ENCODE measurements at regions not wholly inside any gene's neighbourhood (a gene's known extent, or its start where the extent isn't known, plus 50 kb on each side); places are given as distances from the start of the nearest gene placed in this dataset.
"Not testable (repeated sequence)": the region's sequence is repeated elsewhere in the genome, so short reads cannot be mapped to it uniquely, and the experiment has no call there.

DNA sequence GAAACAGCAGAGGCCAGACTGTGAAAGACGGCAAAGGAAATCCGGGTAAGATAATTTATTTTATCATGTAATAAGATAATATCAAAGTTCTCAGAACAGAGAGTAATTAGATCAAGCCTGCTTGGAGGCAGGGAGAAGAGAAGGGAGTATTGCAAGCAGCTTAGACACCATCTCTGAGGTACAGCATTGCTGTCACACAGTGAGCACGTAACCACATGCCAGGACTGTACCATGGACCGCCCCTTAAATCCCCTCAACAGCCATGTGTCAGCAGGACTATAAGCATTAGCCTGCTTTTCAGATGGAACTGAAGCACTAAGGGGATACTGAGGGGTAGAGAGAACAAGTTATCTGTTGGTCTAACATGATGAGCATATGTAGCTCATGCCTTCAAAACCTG lies 141.5 kb downstream of the C6orf118 start:
- DNase-seq (ENCODE audit: low spot score) = no peak

DNA sequence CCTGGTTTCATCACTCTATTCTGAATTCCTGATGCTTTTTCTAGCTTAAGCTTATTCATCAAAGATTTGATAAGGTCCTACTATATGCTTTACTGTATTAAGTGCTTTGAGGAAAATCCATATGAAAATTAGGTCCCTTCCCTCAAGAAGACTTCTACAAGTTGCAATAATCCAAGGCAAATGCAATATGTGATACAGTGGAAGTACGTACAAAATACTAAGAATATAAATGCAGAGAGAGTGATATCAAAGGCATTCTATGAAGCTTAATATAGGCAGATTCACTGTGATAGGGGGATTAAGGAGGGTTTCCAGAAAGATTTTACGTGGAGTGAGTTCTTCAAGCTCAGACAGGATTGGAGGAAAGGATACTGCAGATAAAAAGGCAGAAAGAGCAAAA lies 142.1 kb downstream of the C6orf118 start:
- DNase-seq (ENCODE audit: low spot score) = no peak

DNA sequence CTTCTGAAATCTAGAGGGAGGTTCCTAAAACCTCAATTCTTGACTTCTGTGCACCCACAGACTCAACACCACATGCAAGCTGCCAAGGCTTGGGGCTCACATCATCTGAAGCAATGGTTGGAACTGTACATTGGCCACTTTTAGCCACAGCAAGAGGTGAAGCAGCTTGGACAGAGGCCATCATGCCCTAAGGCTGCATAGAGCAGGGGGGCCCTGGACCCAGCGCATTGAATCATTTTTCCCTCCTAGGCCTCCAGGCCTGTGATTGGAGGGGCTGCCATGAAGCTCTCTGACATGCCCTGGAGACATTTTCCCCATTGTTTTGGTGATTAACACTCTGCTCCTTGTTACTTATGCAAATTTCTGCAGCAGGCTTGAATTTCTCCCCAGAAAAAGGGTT lies 145.9 kb downstream of the C6orf118 start:
- DNase-seq (ENCODE audit: low spot score) = no peak

DNA sequence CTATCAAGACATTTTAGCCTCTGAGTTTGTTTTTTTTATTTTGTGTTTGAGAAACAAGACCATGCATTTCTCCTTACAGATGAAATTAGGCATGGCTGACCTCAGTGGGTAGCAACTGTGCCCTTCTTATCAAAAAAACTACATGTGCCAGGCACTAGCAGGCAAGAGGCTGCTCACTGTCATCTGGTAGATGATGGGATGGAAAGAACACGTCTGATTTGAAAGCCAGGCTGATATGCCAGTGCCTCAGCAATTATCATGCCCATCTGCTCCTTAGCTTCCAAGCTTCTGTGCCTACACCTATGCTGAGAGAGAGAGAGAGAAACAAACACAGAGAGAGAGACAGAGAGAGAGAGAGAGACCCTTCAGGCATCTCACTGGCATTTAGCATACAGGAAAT lies 149.9 kb downstream of the C6orf118 start:
- DNase-seq (ENCODE audit: low spot score) = no peak

DNA sequence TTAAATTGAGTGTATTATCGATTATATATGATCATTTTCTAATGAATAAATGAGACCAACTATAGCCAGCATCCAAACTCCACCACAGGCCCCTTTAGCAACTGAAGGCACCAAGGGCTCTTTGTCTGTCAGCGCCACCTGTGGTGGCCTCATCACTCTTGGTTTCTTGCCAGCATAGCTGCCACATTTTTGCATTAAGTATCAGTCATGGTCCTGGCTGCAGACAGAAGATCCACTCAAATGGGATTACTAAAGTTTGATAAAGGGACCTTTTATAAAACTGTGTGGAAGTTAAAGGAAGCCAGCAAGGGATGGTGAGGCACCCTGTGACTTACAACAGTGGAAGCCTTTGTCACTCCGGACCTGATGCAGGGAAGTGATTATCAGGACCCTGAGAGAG lies 162.9 kb downstream of the C6orf118 start:
- DNase-seq (ENCODE audit: low spot score) = no peak

DNA sequence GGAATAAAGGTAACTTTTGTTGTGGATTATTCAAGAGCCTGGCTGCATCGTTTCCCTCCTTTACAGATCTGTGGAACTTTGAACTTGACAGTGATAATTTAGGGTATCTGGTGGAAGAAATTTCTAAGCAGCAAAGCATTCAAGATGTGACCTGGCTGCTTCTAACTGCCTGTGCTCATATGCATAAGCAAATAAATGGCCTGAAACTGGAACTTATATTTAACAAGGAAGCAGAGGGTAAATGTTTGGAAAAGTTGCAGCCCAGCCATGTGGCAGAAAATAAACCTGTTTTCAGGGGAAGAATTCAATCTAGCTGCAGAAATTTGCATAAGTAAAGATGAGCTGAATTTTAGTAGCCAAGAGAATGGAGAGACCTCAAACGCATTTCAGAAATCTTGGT lies 173.5 kb downstream of the C6orf118 start:
- no peak for DNase-seq (ENCODE audit: low spot score)

DNA sequence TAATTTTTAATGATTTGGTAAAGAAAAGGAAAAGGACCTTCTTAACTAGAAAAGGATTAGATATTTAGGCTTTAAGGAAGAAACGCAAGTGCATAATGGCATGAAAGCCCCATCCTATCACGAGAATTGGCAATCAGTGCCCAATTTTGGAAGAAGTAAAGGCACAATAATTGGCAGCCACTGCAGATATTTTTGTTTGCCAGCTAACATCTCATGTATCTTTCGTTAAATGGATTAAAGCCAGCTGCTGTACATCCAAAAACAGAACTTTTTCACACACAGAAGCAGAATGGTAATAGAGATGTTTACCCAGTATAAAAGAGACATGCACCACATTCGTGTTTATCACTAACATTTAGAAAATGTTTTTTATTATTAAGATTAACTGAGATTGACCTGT lies 180.3 kb downstream of the C6orf118 start:
- DNase-seq (ENCODE audit: low spot score) = no peak

DNA sequence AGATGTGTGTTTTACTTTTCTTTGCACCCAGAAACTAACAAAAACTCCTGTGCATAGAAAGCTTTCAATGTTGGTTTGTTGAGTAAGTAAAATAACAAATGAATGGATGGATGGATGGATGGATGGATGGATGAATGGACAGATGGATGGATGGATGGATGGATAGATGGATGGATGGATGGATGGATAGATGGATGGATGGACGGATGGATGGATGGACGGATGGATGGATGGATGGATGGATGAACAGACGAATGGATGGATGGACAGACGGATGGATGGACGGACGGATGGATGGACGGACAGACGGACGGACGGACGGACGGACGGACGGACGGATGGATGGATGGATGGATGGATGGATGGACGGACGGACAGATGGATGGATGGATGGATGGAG lies 181.7 kb downstream of the C6orf118 start:
- not testable (repeated sequence) for DNase-seq (ENCODE audit: low spot score)

DNA sequence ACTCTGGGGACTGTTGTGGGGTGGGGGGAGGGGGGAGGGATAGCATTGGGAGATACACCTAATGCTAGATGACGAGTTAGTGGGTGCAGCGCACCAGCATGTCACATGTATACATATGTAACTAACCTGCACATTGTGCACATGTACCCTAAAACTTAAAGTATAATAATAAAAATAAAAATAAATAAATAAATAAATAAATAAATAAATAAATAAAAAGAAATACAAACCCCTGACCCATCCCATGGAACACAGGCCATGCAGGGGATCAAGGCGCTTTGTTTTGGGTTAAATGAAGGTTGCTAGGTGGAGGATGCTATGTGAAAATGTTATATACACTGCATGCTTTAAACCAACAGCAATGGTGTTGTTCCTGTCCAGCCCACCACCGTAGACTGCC lies 184.7 kb downstream of the C6orf118 start:
- DNase-seq (ENCODE audit: low spot score) = not testable (repeated sequence)

DNA sequence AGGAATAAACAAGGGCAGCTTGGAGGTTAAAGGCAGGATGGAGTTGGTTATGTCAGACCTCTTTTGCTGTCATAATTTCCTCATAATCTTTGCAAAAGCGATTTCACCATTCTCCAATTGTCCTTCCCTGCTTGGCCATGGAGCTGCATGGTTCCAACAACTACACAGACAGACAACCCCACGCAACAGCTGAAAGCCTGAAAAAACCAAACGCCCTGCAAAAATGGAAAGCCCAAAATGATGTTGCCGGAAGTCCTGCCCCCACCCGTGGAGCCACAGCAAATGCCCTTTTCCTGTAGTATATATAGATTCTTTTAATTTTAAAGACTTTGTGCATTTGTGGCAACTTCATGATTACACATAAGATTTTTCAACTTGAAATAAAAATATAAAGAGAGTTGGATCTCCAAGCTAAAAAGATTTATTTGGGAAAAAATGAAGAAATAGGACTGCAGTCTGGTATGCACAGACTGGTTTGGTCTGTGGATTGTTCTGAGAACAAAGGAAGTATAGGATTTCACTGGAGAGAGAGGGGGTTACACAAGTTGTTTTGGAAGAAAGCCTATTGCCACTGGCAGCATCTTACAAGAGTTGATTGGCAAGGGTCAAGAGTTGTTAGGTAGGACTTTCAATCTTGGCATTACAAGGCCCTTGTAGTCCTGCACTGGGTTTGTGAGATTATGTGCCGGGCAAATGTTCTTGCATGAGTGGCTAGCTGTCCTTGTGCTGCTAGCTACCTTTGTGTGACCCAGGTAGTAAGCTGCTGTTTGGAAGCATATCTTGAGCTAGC lies 190.0 kb downstream of the C6orf118 start:
- no peak for DNase-seq (ENCODE audit: low spot score)

DNA sequence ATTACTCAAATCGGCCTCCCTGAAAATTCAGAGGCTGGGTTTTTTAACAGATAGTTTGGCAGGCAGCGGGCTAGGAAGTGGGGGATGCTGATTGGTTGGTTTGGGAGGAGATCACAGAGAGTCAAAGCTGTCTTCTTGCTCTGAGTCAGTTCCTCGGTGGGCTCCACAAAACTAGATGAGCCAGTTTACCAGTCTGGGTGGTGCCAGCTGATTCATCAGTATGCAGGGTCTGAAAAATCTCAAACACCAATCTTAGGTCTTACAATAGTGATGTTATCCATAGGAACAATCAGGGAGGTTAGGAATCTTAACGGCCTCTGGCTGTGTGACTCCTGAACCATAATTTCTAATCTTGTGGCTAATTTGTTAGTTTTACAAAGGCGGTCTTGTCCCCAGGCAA lies 190.7 kb downstream of the C6orf118 start:
- DNase-seq (ENCODE audit: low spot score) = no peak

DNA sequence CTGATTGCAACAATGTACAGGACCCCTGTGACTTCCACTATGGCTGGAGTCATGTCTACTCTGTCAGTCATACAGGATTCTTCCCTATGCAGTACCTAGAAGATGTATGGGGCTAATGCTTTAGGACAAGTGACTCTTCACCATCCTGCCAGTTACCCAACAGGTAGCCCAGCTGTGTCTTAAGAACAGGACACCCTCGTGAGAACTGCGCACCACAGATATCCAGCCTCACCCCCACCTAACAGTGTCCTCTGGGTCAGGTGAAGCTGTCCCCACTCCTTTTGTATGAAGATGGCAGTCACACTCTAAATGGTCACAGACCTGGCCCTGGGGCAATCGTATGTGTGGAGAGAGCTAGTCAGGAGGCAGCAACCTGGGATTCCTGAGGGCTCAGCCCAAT lies 191.6 kb downstream of the C6orf118 start:
- no peak for DNase-seq (ENCODE audit: low spot score)

DNA sequence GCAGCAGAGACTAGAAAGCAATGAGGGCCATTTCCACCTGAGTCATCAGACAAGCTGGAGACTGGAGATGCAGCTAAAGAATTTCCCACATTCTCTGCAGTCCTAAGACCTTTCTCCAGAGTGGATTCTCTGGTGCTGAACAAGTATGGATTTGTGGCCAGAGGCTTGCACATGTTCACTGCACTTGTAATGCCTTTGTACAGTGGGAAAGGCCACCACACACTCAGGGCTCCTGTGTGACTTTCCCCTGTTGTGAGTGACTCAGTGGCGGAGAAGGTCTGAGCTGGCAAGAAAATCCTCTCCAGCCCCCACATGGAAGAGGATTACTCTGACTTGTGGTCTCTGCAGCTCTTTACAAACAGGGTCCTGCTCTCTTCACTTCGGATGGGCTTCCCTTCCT lies 192.3 kb downstream of the C6orf118 start:
- no peak for DNase-seq (ENCODE audit: low spot score)

DNA sequence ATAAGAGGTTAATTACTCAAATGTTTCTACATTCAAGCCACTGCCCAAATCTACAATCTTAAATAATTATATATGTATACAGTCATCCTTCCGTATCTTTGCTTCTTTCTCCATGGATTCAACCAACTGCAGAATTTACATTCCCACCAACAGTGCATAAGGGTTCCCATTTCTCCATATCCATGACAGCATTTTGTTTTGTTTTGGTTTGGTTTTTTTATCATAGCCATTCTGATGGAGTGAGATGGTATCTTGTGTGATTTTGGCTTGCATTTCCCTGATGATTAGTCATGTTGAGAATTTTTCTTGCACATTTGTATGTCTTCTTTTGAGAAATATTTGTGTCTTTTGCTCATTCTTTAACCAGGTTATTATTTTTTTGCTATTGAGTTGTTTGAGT lies 198.5 kb downstream of the C6orf118 start:
- no peak for DNase-seq (ENCODE audit: low spot score)

DNA sequence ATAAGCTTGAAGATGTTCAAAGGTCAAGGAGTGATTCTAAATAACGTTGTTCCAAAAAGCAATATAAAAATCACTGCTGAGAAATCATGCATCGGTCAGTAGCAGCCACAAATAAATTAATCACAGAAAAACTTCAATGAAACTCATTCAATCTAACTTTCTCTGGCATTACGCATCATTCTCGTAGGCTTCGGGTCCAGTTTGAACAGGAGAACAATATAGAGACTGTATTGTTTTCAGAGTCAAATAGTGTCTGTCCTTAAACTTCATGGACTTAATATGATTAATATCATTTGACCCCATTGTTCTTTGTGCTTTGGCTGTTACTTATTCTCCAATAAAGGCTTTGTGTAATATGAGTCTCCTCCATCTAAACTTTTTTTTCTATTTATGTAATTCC lies 200.4 kb downstream of the C6orf118 start:
- DNase-seq (ENCODE audit: low spot score) = no peak

DNA sequence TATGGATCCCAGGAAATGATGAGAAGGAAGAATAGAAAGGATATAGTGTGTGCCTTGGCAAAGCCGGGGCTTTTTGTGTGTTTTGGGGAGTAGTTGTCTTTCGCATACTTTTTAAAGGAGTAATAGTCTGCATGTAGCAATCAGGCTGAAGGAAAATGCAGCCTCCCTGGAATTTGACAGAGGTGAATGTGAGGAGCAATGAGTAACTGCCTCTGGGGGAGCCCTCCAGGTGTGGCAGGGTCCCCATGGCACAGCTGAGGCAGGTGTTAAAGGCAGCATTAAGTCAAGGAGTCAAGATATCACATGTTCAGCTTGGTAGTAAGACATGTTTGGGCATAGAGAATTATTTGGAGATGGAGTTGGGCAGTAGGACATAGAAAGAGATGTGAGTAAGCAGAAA lies 203.1 kb downstream of the C6orf118 start:
- no peak for DNase-seq (ENCODE audit: low spot score)

DNA sequence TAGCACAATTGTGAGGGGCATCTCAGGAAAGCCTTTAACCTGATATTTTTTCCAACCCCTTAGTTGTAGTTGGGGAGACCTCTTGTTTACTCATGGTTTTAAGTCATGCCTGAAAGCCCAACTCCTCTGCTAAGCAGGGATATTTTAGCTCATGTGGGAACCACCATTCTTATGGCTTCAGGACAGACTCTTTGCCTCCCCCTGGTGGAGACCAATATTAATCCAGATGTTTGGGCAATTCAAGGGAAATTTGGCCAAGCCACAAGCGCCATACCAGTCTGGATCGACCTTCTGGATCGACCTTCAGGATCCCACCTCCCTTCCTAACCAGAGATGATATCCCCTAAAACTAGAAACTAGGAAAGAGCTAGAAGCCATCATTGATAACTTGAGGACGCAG lies 211.2 kb downstream of the C6orf118 start:
- DNase-seq (ENCODE audit: low spot score) = no peak

DNA sequence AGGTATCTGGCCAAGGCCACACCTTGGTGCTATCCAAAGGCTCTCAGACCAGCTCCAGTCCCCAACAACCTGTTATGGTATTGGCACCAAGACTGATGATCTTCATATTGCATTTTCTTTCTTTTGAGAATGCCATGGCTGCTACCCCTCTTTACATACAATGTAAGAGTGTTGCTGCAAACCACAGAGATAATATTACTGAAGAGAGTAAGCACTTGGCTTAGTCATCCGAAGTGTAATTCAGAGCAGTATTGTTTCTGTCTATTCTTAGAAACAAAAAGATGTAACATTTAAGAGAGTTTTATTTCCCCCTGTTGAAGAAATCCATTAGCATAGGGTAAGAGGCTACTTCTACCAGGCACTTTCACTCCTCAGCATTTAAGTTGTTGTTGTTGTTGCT lies 212.5 kb downstream of the C6orf118 start:
- DNase-seq (ENCODE audit: low spot score) = no peak

DNA sequence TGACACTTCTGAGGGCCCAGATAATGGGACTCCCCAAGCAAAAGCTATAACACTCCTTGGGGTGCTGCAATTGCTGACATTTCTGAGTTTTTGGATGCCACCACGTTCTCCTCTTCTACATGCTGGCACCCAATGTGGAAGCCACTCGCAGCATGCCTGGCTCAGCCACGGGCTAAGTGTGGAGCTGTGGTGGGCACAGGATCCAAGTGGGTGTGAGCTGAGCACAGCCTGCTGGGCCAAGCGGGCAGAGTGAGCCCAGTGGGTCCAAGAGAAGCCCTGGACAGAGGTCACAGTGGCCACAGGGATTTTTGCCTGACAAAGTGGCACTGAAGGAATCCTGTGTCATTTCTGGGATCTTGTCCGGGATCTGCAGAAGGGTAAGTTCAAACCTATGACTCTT lies 213.2 kb downstream of the C6orf118 start:
- no peak for DNase-seq (ENCODE audit: low spot score)

DNA sequence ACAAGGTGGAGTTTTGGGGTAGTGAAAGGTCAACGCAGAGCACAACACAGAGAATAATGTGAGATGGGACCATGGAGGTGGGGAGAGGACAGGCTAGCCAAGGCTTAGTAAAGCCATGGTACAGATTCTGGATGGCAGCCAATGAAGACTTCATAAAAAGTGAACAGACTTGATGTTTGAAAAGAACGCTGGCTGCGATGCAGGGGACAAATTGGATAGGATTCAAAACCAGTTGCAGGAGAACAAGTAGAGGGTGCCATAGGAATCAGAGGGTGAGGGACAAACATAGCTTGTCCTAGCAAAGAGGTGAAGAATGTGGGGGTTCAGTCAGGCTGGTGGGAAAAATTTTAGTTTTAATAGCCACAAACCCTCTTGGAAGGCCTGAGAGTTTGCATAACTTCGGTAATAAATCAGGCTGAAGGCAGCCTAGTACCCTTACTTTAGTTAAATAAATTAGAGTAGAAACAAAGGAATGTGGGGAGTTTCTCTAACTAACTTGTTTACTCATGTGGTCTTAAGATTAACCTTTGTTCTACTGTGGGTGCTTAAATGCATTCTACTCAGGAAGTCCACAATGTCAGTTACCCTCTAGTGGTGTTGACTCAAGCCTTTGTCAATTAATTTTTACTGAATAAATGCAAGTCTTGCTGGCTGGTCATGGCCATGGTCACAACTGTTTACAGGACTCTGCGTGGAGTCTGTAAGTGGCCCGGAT lies 216.4 kb downstream of the C6orf118 start:
- DNase-seq (ENCODE audit: low spot score) = no peak

DNA sequence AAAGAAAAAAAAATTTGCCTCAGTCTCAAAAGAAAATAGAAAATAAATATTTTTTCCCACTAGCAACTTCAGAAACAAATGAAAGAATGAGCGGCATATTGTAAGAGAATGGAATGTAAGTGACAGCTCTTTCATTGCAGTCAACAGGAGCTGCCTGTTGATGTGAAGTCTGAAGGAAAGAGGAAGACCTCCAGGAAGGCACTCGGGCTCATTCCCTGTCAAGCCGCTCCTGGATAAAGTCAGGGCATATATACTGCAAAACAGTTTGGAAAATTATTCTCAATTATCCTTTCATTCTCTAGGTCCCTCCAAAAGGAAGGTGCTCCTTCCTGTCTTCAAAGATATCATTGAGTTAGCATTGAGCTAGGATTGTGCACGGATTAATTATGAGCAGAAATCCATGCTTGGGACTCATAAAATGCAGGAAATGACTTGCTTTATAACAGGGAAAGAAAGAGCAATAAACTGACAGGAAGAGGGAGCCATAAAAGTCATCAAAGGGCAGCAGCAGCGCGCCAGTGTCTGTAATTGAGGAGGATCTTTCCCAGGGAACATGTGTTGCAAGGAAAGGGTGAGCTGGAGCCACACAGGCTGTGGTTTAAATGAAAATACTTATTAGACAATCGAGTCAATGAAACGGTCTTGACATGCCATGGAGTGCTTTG lies 218.2 kb downstream of the C6orf118 start:
- no peak for DNase-seq (ENCODE audit: low spot score)

DNA sequence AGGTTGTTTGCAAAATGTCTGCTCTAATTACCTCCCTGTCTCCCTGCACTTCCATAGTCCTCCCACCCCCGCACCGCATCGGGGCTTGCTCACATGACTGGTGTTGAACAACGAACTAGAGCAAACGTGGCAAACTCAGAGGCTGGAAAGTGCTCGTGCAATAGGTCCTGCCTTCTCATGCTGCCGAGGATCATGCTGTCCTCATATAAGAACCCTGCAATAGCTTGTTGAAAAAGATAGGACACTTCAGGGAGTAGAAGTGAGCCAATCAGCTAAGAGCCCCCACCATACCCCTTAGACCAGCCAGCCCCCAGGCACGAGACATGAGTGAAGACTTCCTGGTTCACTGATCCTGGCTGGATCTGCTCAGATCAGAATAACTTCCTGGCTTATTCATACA lies 219.2 kb downstream of the C6orf118 start:
- DNase-seq (ENCODE audit: low spot score) = no peak

DNA sequence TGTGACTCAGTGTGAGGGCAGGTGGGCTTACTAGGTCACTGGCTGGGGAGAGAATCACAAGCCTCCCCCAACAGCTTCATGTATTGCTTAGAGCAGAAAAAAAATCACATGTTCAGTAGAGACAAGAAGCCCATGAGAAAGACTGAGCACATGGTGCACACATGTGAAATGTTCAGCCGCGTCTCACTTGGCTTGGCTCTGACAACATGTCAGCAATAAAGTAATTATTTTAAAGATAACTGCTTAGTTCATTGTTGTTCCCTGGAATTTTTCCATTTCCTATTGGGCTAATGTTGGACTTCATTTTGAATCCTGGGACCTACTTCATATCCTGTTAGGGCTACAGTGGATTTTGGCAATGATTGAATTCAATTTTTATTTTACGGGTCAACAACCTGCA lies 222.6 kb downstream of the C6orf118 start:
- DNase-seq (ENCODE audit: low spot score) = no peak

Data from CD4-positive, alpha-beta T cell treated with Interleukin-2 at 100 ng/mL for 4 hours (primary cell).